H1 (cell line): ENCODE measurements at regions not wholly inside any gene's neighbourhood (a gene's known extent, or its start where the extent isn't known, plus 50 kb on each side); places are given as distances from the start of the nearest gene placed in this dataset.
"Not testable (repeated sequence)": the region's sequence is repeated elsewhere in the genome, so short reads cannot be mapped to it uniquely, and the experiment has no call there.

ENCODE experiments used
- CTCF ChIA-PET: fragments of 300-600 bp; sonication (Branson Sonifier 250); formaldehyde crosslinking; loops from one replicate; lab custom pipeline; 2021; ENCODE audit not compliant: partially characterized antibody; lab: Charles Lee
- POLR2A ChIA-PET: fragments of 300-600 bp; sonication (Branson Sonifier 250); formaldehyde crosslinking; loops from one replicate; lab custom pipeline; 2021; ENCODE audit warnings: inconsistent platforms; ENCODE audit not compliant: partially characterized antibody; lab: Charles Lee
- DNase-seq, 2 experiments: peaks; one replicate each; pipeline versions ENCODE4 v3.0.0 to v3.0.0-alpha.2; 2010 to 2022; ENCODE audit warnings: low spot score in 2 of 2, low read depth in 1 of 2, mixed read lengths in 1 of 2
- FAIRE-seq: peaks from 2 replicates; lab custom pipeline; 2011; peaks lifted over from hg19 to GRCh38; lab: Jason Lieb, UNC
- H2AFZ ChIP-seq: 2 replicates; pipeline ENCODE4 v1.8.1; 2012; ENCODE audit warnings: low read length, inconsistent platforms
- H2AK5ac ChIP-seq: 2 replicates; pipeline ENCODE4 v1.6.1; 2013; ENCODE audit warnings: low read depth, low read length
- H2BK120ac ChIP-seq: replicated peaks from 2 replicates; pipeline ENCODE3; 2013; ENCODE audit warnings: low read depth, low read length, inconsistent platforms
- H2BK12ac ChIP-seq: 2 replicates; pipeline ENCODE4 v1.6.1; 2013; ENCODE audit warnings: low read depth, low read length
- H2BK15ac ChIP-seq: 2 replicates; pipeline ENCODE4 v1.6.1; 2013; ENCODE audit warnings: low read length
- H2BK20ac ChIP-seq: 2 replicates; pipeline ENCODE4 v1.6.1; 2013; ENCODE audit warnings: low read length
- H2BK5ac ChIP-seq: 2 replicates; pipeline ENCODE4 v1.6.1; 2013; ENCODE audit warnings: low read depth, low read length
- H3K14ac ChIP-seq: 2 replicates; pipeline ENCODE4 v1.6.1; 2013; ENCODE audit warnings: inconsistent platforms; ENCODE audit not compliant: insufficient read length
- H3K18ac ChIP-seq: 2 replicates; pipeline ENCODE4 v1.6.1; 2013; ENCODE audit warnings: low read length; ENCODE audit errors: extremely low read depth
- H3K23ac ChIP-seq: 2 replicates; pipeline ENCODE4 v1.6.1; 2013; ENCODE audit warnings: inconsistent platforms; ENCODE audit not compliant: insufficient read length
- H3K23me2 ChIP-seq: 2 replicates; pipeline ENCODE4 v1.6.1; 2013; ENCODE audit warnings: low read depth, low read length
- H3K27ac ChIP-seq: 2 replicates; pipeline ENCODE4 v1.6.1; 2011; ENCODE audit warnings: low read depth, low read length, inconsistent platforms
- H3K27me3 ChIP-seq, 4 experiments: replicated peaks in 1 of 4; 1 replicate in 1 of 4; 2 replicates in 3 of 4; pipeline versions ENCODE4 v1.6.1 to v1.8.1; 2011 to 2013; ENCODE audit warnings: low read length in 3 of 4, mild to moderate bottlenecking in 3 of 4, inconsistent platforms in 2 of 4, mixed read lengths in 2 of 4, moderate library complexity in 1 of 4; ENCODE audit not compliant: control insufficient read depth in 3 of 4, insufficient read depth in 3 of 4; ENCODE audit errors: extremely low read depth in 1 of 4
- H3K36me3 ChIP-seq, 4 experiments: 2 replicates each; pipeline versions ENCODE4 v1.6.1 to v1.8.1; 2011 to 2013; ENCODE audit warnings: mild to moderate bottlenecking in 4 of 4, low read length in 3 of 4, moderate library complexity in 2 of 4, control low read depth in 1 of 4, inconsistent platforms in 1 of 4; ENCODE audit not compliant: insufficient read depth in 4 of 4, control insufficient read depth in 2 of 4
- H3K4ac ChIP-seq: replicated peaks from 2 replicates; pipeline ENCODE3; 2013; ENCODE audit warnings: low read length, low read depth, mixed read lengths, inconsistent platforms; ENCODE audit not compliant: insufficient read length
- H3K4me1 ChIP-seq, 4 experiments: replicated peaks in 1 of 4; 1 replicate in 1 of 4; 2 replicates in 3 of 4; pipeline versions ENCODE4 v1.6.1 to v1.8.1; 2011 to 2013; ENCODE audit warnings: low read length in 3 of 4, inconsistent platforms in 2 of 4, mixed read lengths in 1 of 4; ENCODE audit not compliant: insufficient read depth in 4 of 4, control insufficient read depth in 3 of 4
- H3K4me2 ChIP-seq, 2 experiments: 2 replicates each; pipeline versions ENCODE4 v1.6.1 to v1.8.1; 2011 to 2013; ENCODE audit warnings: low read depth in 2 of 2, low read length in 2 of 2, control low read depth in 1 of 2, inconsistent platforms in 1 of 2, mild to moderate bottlenecking in 1 of 2; ENCODE audit not compliant: insufficient read depth in 1 of 2
- H3K4me3 ChIP-seq, 4 experiments: fragments of 200-600, 300-600 bp in 1 of 4; sonication (generic), shearing (Covaris generic), sonication (Bioruptor Twin) in 1 of 4; 2 replicates each; pipeline versions ENCODE4 v1.5.1 to v1.8.1; 2011 to 2016; ENCODE audit warnings: low read length in 4 of 4, low read depth in 3 of 4, control low read depth in 2 of 4, inconsistent platforms in 2 of 4, mild to moderate bottlenecking in 2 of 4, mixed read lengths in 1 of 4, moderate library complexity in 1 of 4; ENCODE audit not compliant: insufficient read depth in 2 of 4; ENCODE audit errors: extremely low read depth in 1 of 4
- H3K56ac ChIP-seq: replicated peaks from 2 replicates; pipeline ENCODE3; 2013; ENCODE audit warnings: low read depth, mild to moderate bottlenecking, mixed read lengths, low read length, inconsistent platforms; ENCODE audit not compliant: insufficient read length
- H3K79me1 ChIP-seq: 2 replicates; pipeline ENCODE4 v1.6.1; 2013; ENCODE audit warnings: low read depth, low read length, control low read depth
- H3K79me2 ChIP-seq, 2 experiments: 2 replicates each; pipeline versions ENCODE4 v1.6.1 to v1.8.1; 2012 to 2013; ENCODE audit warnings: low read length in 2 of 2, mild to moderate bottlenecking in 2 of 2, inconsistent platforms in 1 of 2; ENCODE audit not compliant: insufficient read depth in 2 of 2, control insufficient read depth in 1 of 2
- H3K9ac ChIP-seq, 4 experiments: replicated peaks in 1 of 4; 1 replicate in 1 of 4; 2 replicates in 3 of 4; pipeline versions ENCODE4 v1.6.1 to v1.8.1; 2011 to 2013; ENCODE audit warnings: low read depth in 3 of 4, low read length in 3 of 4, control low read depth in 2 of 4, mild to moderate bottlenecking in 2 of 4, moderate library complexity in 2 of 4, inconsistent platforms in 1 of 4; ENCODE audit errors: extremely low read depth in 1 of 4
- H3K9me3 ChIP-seq, 2 experiments: 2 replicates each; pipeline versions ENCODE4 v1.6.1 to v1.8.1; 2012 to 2013; ENCODE audit warnings: mild to moderate bottlenecking in 2 of 2, moderate library complexity in 2 of 2, control low read depth in 1 of 2, inconsistent platforms in 1 of 2, low read depth in 1 of 2, low read length in 1 of 2, mixed read lengths in 1 of 2; ENCODE audit not compliant: insufficient read depth in 2 of 2
- H4K20me1 ChIP-seq, 2 experiments: replicated peaks in 1 of 2; 2 replicates each; pipeline versions ENCODE3 to v1.8.1; 2011 to 2013; ENCODE audit warnings: inconsistent platforms in 2 of 2, low read length in 2 of 2, mild to moderate bottlenecking in 1 of 2; ENCODE audit not compliant: insufficient read depth in 2 of 2, control insufficient read depth in 1 of 2
- H4K5ac ChIP-seq: 2 replicates; pipeline ENCODE4 v1.6.1; 2013; ENCODE audit warnings: low read length, low read depth, mixed read lengths, inconsistent platforms; ENCODE audit not compliant: insufficient read length
- H4K8ac ChIP-seq: 2 replicates; pipeline ENCODE4 v1.8.0; 2013; ENCODE audit warnings: mild to moderate bottlenecking, moderate library complexity, low read length, inconsistent platforms; ENCODE audit not compliant: insufficient read depth; ENCODE audit errors: extremely low read depth
- H4K91ac ChIP-seq: replicated peaks from 2 replicates; pipeline ENCODE3; 2013; ENCODE audit warnings: low read length, mixed read lengths, inconsistent platforms; ENCODE audit not compliant: insufficient read length
- WGBS, 2 experiments: shearing (Covaris generic) in 1 of 2; methylation state at CpG; one replicate each; pipeline versions ENCODE4 v1.1.6 to v1.1.7; 2013 to 2015; ENCODE audit warnings: low lambda C conversion rate in 2 of 2, mixed read lengths in 2 of 2, inconsistent platforms in 1 of 2, low coverage in 1 of 2, missing lambda C conversion rate in 1 of 2; ENCODE audit not compliant: insufficient replicate concordance in 2 of 2, insufficient coverage in 1 of 2, insufficient read length in 1 of 2; ENCODE audit errors: extremely low coverage in 1 of 2, missing lambda C conversion rate in 1 of 2; 5-methylcytosine and 5-hydroxymethylcytosine counted together

- 94% methylated on average over 10 of the region's 16 CpGs; no CpG with 5 or more reads in 1 of the 2 experiments for WGBS, 2 experiments
- H2BK15ac ChIP-seq, H3K79me1 ChIP-seq, H2BK20ac ChIP-seq, H3K4me2 ChIP-seq, H3K9ac ChIP-seq, H3K27ac ChIP-seq, H3K79me2 ChIP-seq, H3K4me3 ChIP-seq, H3K4ac ChIP-seq, H3K4me1 ChIP-seq, H3K18ac ChIP-seq, H2BK12ac ChIP-seq, H2BK120ac ChIP-seq, H4K5ac ChIP-seq, H3K14ac ChIP-seq, H2AK5ac ChIP-seq, H4K20me1 ChIP-seq, H3K36me3 ChIP-seq, H3K23me2 ChIP-seq, H4K91ac ChIP-seq, DNase-seq, H3K23ac ChIP-seq, H3K27me3 ChIP-seq, H2AFZ ChIP-seq, FAIRE-seq, H4K8ac ChIP-seq, H2BK5ac ChIP-seq, CTCF ChIA-PET, H3K56ac ChIP-seq, POLR2A ChIA-PET: not testable (repeated sequence)
- peaks cover 7 to 30% of the 10 kb centered on the region in 2 experiments; a peak in 2 of 4 replicates for H3K9me3 ChIP-seq
Observed at GRCh38 chr13:18666585-18666984, 515.0 kb downstream of the TUBA3C start.

- not testable (repeated sequence) for H2AFZ ChIP-seq, H2BK12ac ChIP-seq, H3K4me3 ChIP-seq
Observed at GRCh38 chr13:18665716-18666115, 515.9 kb downstream of the TUBA3C start.

More at GRCh38 chr13:18665716-18666115, 515.9 kb downstream of the TUBA3C start:
- H2AK5ac ChIP-seq, H3K4me1 ChIP-seq, H4K91ac ChIP-seq, H2BK120ac ChIP-seq, CTCF ChIA-PET, H3K79me2 ChIP-seq, H2BK20ac ChIP-seq, H3K4me2 ChIP-seq, DNase-seq, H3K36me3 ChIP-seq, H2BK5ac ChIP-seq, H3K27me3 ChIP-seq, H3K23ac ChIP-seq, H4K8ac ChIP-seq, H2BK15ac ChIP-seq, H3K23me2 ChIP-seq, H3K18ac ChIP-seq, H3K9ac ChIP-seq, FAIRE-seq, H4K5ac ChIP-seq, POLR2A ChIA-PET, H3K4ac ChIP-seq, H3K27ac ChIP-seq, H4K20me1 ChIP-seq, H3K14ac ChIP-seq, H3K56ac ChIP-seq, H3K79me1 ChIP-seq: not testable (repeated sequence)
- peaks cover 7 to 30% of the 10 kb centered on the region in 2 experiments; a peak in 2 of 4 replicates for H3K9me3 ChIP-seq
- WGBS, 2 experiments, result 100% methylated on average over 8 of the region's 16 CpGs; no CpG with 5 or more reads in 1 of the 2 experiments
